ENCODE measurements at regions not wholly inside any gene's neighbourhood (a gene's known extent, or its start where the extent isn't known, plus 50 kb on each side); places are given as distances from the start of the nearest gene placed in this dataset.
"Not testable (repeated sequence)": the region's sequence is repeated elsewhere in the genome, so short reads cannot be mapped to it uniquely, and the experiment has no call there.

DNA sequence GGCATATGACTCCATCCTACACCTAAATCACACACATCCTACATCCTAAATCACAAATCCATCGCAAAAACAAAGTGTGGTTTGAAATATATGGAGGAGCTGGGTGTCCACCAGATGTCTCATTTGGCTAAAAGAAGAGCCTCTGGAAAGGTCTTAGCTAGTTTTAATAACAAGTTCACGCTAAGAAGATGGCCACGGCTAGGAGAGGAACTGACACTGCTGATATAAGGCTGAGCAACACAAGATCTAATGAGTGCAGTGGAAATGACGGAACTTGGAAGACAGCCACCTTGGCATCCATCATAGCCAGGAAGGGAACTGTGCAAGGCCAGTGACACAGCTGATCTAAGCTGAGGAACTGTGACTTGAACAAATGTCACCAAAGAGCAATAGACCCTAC, 60.0 kb upstream of the AGAP1 start:
- H3K9me2 ChIP-seq (ENCODE audit: low read depth, low read length) = no peaks in the 10 kb centered on the region
- no peaks in the 10 kb centered on the region for H3K27me3 ChIP-seq (ENCODE audit: insufficient read depth, low read length)
- no peak overlapping the region for H3K4me3 ChIP-seq (ENCODE audit: low read depth, low read length, poor library complexity, severe bottlenecking)
- H3K4me2 ChIP-seq (ENCODE audit: low read length) = no peak overlapping the region
- TF ChIP-seq CTCF (IDR thresholded peaks at IDR 0.05; ENCODE audit: low read length) (no peak), EZH2 (IDR thresholded peaks at IDR 0.05; ENCODE audit: borderline replicate concordance, low read length) (no peak)
- H3F3A ChIP-seq (ENCODE audit: insufficient read depth, low read length) = no peaks in the 10 kb centered on the region
- no peaks in the 10 kb centered on the region for H4K20me1 ChIP-seq (ENCODE audit: insufficient read depth, low read length)
- no peaks in the 10 kb centered on the region for H3K4me1 ChIP-seq (ENCODE audit: insufficient read depth, low read length, severe bottlenecking)
- no peaks in the 10 kb centered on the region for H3K79me2 ChIP-seq (ENCODE audit: insufficient read depth, low read length)
- no peaks in the 10 kb centered on the region for H3K9me3 ChIP-seq (ENCODE audit: low read length)
- H3K36me3 ChIP-seq (ENCODE audit: insufficient read depth, low read length) = no peaks in the 10 kb centered on the region
- H3K9ac ChIP-seq (ENCODE audit: low read length) = no peak overlapping the region
- no peak overlapping the region for H3K27ac ChIP-seq (ENCODE audit: low read depth, low read length, poor library complexity, severe bottlenecking)
- no peak overlapping the region for H2AFZ ChIP-seq (ENCODE audit: low read length)

DNA sequence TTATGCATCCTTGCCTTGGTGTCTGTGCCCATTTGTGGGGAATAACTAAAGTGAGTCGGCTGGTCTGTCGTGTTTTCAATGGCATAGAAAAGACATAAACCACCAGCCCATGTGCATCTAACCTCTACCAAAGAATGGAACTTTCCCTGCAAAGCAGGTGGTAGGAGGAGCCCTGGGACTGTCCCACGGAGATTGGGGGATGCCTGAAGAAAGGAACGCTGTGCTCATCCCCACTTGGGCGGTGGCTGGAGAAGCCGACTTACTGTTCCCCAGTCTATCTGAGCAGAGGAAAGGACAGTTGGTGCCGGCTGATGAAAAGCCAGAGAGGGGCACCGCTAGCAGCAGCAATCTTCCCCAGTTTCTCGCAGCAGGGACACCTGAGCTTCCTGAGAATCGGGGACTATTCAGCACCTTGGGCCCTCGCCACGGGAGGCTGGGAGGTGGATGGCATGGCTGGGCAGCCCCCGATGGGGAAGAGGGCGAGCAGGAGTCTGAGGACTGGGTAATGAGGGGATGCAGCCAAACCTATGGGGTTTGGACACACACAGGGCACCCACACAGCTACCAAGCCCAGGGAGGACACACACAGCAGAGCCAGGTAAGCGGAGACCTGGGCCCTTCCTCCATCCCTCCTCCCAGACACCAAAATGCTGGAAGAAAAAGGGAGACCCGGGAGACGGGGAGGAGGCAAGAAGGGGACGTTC, 53.7 kb upstream of the AGAP1 start:
- TF ChIP-seq EZH2 (IDR thresholded peaks at IDR 0.05; ENCODE audit: borderline replicate concordance, low read length) (no peak), CTCF (IDR thresholded peaks at IDR 0.05; ENCODE audit: low read length) (no peak)
- H4K20me1 ChIP-seq (ENCODE audit: insufficient read depth, low read length) = no peaks in the 10 kb centered on the region
- no peak overlapping the region for H3K4me2 ChIP-seq (ENCODE audit: low read length)
- H3K4me3 ChIP-seq (ENCODE audit: low read depth, low read length, poor library complexity, severe bottlenecking) = no peak overlapping the region
- no peaks in the 10 kb centered on the region for H3K4me1 ChIP-seq (ENCODE audit: insufficient read depth, low read length, severe bottlenecking)
- H2AFZ ChIP-seq (ENCODE audit: low read length) = no peak overlapping the region
- H3K27ac ChIP-seq (ENCODE audit: low read depth, low read length, poor library complexity, severe bottlenecking) = no peak overlapping the region
- H3K9me2 ChIP-seq (ENCODE audit: low read depth, low read length) = no peaks in the 10 kb centered on the region
- H3F3A ChIP-seq (ENCODE audit: insufficient read depth, low read length) = no peaks in the 10 kb centered on the region
- no peak overlapping the region for H3K9ac ChIP-seq (ENCODE audit: low read length)
- no peaks in the 10 kb centered on the region; the same call in 1 of the 2 replicates for H3K36me3 ChIP-seq (ENCODE audit: insufficient read depth, low read length)
- H3K9me3 ChIP-seq (ENCODE audit: low read length) = no peaks in the 10 kb centered on the region
- H3K79me2 ChIP-seq (ENCODE audit: insufficient read depth, low read length) = no peaks in the 10 kb centered on the region
- H3K27me3 ChIP-seq (ENCODE audit: insufficient read depth, low read length) = no peaks in the 10 kb centered on the region

DNA sequence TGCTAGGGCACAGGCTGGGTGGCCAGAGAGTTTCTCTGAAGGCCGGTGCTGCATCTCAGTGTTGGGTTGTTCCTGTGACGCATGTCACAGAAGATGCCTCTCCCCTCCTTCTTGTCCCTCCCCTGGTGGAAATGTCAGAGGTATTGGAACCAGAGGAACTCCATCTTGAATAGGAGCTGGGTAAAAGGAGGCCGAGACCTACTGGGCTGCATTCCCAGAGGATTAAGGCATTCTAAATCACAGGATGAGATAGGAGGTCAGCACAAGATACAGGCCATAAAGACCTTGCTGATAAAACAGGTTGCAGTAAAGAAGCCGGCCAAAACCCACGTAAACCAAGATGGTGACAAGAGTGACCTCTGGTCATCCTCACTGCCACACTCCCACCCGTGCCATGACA, 50.3 kb upstream of the AGAP1 start:
- H3K36me3 ChIP-seq (ENCODE audit: insufficient read depth, low read length); H3K27ac ChIP-seq (ENCODE audit: low read depth, low read length, poor library complexity, severe bottlenecking); H2AFZ ChIP-seq (ENCODE audit: low read length); H3K4me3 ChIP-seq (ENCODE audit: low read depth, low read length, poor library complexity, severe bottlenecking); H3K9me2 ChIP-seq (ENCODE audit: low read depth, low read length); H3K27me3 ChIP-seq (ENCODE audit: insufficient read depth, low read length); H3K79me2 ChIP-seq (ENCODE audit: insufficient read depth, low read length); H3K4me1 ChIP-seq (ENCODE audit: insufficient read depth, low read length, severe bottlenecking); H3K4me2 ChIP-seq (ENCODE audit: low read length); H3K9me3 ChIP-seq (ENCODE audit: low read length); H3F3A ChIP-seq (ENCODE audit: insufficient read depth, low read length); H3K9ac ChIP-seq (ENCODE audit: low read length); H4K20me1 ChIP-seq (ENCODE audit: insufficient read depth, low read length): not testable (repeated sequence)
